Urothelium cell line (cell line): ENCODE measurements at regions not wholly inside any gene's neighbourhood (a gene's known extent, or its start where the extent isn't known, plus 50 kb on each side); places are given as distances from the start of the nearest gene placed in this dataset.

Experiments
- DNase-seq: peaks from one replicate; pipeline ENCODE4 v3.0.0; 2011; ENCODE audit warnings: low spot score, mixed read lengths
- FAIRE-seq: peaks from 2 replicates; lab custom pipeline; 2011; peaks lifted over from hg19 to GRCh38; lab: Jason Lieb, UNC

DNA sequence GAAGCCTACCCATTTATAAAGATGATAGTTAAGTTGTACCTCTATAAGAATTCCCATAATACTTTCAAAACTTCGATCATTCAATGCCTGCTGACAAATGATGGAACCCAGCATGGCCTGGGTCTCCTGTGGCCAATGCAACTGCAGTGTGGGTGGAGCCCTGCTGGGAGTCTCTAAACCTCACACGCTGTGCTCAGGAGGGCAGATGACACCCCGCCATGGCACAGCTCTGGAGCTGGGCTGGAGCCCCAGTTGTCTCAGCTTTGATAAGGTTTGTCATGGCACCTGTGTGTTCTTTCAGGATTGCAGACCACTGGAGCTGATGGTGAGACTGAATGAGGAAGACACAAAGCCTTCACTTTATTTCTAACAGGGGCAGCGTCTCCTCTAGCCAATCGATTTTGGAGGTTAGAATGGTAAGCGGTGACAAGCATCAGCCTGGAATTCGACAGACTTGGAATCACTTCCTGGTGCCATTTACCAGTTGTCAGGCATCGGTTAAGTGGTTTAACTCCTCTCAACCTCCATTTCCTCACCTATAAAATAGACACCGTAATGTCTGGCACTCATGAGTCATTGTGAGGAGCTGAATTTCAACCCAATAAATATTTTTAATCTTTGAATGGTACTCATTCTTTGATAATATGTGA is 383.6 kb upstream of the SALL3 start:
- FAIRE-seq: no peak
- peak; percentile 26 for DNase-seq

DNA sequence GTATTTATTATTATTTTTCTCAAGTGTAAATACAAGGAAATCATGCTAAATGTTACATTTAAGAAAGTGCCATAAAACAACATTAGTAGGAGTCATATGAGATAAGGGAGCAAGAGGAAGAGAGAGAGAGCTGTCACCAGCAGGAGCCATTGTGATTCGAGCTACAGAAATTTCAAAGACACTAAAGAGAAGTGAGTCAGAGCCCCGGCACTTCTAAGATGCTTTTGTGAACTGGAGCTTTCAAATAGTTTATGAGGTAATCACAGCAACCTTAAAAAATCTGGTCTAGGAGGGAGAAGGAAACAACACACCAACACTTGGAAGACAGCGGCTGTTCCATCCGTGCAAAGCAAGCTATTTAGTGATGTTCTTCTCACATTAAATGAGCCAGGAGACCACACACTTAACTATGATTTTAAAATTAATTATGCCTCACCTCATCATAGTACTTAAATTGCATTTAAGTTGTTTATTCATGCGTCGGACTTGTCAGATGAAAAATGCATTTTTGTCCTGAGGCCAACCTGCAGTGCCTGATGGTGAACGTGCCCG is 382.7 kb upstream of the SALL3 start:
- FAIRE-seq: no peak
- peak; percentile 77 for DNase-seq

DNA sequence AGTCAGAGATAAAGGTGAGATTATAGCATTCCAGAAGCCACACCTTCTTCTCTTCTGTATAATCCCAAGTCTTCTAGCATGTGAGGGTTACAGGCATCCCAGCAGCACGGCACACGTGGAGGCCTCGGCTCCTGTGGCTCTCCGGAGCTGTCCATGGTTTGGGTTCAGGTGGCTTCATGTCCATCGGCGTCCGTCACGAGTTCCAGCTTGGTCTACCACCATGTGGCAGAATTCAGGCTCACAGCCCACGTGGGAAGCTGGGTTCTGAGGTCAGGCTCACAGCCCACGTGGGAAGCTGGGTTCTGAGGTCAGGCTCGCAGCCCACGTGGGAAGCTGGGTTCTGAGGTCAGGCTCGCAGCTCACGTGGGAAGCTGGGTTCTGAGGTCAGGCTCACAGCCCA is 378.3 kb upstream of the SALL3 start:
- no peak for FAIRE-seq

DNA sequence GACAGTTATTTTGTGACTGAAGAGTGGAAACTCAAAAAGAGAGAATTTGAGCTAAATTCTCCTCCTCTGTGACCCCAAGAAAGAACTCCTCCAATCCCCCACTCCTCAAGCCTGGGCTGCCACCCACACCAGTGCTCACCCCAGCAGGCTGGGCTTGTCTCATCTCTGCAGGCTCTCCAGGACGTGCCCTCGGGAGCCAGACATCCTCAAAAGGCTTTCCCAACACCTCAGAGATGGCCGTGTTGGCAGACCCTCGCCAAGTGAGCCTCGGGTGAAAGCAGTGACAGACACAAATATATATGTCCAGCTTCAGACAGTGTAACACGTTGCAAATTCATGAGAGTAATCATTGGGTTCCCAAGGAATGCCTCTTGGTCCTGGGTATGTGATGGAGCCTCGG is 377.7 kb upstream of the SALL3 start:
- DNase-seq: no peak
- no peak for FAIRE-seq

More for the DNA sequence above, 378.3 kb upstream of the SALL3 start:
- DNase-seq: no peak

DNA sequence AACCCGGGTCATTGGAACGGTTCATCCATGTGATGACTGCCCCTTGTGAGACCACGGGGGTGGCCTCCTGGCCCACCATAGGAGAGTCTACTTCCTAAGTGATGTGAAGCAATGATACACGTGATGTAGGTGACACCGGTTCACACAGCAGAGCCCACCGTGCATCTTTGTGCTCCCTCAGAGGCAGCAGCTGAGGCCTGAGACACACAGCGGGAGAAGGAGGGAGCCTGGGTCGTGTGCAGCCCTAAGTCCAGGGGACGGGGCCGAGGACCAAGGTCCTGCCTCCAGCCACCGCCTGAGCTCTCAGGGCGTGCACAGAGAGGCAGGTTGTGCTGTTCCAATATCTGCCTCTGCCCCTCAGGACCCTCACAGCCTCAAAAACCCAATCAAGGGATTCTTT is 377.2 kb upstream of the SALL3 start:
- DNase-seq (no peak), FAIRE-seq (no peak)

DNA sequence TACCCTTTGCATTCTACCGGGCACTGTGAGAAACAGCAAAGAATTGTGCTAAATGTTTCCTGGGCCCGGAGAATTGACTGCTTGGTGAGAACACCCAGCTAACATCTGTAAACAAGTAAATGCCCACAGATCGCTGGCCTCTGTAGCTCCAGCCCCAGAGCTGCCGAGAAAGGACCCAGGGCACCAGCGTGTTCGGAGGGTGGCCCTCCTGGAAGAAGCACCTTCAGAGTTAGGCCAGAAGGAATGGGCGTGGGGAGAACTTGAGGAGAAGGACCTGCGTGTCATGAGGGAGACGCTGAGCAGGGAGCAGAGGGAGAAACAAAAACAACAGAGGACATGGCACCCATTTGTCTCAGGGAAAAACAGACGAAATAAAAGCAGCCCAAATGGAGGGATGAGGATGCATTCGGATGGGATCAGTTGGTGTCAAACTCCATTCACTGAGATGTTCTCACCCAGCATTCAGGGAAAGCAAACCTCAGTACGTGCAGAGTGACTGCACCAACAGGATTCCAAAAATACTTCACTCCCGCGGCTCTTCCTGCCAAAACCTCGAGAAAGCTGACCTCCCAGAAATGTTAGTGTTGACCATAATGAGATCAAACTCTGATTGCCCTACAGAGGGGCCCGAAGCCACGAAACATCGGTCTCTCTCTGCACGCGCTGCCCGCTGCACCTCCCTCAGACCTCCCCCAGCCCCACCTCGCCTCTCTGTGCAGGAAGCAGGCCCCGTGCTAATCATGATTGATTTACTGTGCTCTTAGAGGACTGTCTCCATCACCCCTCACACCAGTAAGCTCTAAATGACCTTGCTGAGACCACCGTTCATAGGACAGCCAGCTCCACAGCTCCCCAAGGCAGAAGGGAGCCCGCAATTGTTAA is 376.3 kb upstream of the SALL3 start:
- no peak for DNase-seq

DNA sequence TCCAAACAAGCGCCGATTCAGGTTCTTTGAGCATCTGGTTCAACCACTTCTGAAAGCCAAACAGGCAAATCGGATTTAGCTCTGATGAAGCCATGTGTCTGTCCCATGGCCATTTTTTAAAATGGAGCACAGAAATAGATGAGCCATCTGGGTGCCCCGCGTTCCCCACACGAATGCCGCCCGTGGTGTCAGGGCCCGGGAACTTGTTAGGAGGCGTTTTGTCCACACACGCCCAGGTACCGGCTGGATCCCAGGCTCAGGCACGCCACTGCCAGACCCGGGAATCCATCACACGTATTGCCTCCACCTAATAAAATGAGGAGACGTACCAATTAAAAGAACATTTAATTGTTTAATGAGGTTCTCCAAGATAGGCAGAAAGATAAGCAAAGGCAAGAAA is 374.4 kb upstream of the SALL3 start:
- FAIRE-seq: no peak
- DNase-seq: no peak

More for the DNA sequence above, 376.3 kb upstream of the SALL3 start:
- no peak for FAIRE-seq

DNA sequence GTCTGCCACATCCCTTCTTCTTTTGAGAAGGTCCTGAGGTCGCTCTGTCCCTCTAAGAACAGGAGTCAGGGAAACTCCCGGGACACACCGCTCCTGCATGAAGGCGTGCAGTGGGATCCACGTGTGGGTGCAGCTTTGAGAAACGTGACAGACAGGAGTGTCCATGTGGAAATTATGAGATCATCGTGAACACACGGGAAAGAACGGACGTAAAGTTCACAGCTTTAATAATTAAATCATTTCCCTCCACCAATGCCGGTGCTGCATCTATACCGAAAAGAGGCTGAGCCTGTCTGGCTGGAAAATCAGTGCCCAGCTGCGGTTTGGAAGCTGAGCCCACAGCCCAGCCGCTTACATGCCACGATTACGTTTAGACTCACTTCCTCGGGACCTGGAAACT is 372.4 kb upstream of the SALL3 start:
- DNase-seq (peak; percentile 33), FAIRE-seq (no peak)

DNA sequence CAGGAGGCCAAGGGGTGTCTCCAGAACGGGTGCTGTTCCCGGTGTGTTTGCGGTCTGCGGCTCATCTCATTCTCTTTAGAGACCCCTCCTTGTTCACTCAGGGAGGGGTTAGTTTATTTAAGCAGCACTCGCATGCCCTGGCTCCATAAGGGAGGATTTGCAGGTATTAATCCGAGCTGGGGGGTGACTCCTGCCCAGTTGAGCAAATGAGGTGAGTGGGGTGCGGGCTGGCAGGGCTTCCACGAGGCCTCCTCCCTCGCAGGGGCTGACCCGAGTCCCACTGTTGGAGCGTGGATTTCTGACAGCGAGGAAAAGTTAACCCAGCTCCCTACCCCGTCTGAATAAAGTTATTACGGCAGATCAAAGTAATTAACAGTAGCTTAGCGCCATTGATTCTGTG is 371.8 kb upstream of the SALL3 start:
- FAIRE-seq (no peak), DNase-seq (no peak)

DNA sequence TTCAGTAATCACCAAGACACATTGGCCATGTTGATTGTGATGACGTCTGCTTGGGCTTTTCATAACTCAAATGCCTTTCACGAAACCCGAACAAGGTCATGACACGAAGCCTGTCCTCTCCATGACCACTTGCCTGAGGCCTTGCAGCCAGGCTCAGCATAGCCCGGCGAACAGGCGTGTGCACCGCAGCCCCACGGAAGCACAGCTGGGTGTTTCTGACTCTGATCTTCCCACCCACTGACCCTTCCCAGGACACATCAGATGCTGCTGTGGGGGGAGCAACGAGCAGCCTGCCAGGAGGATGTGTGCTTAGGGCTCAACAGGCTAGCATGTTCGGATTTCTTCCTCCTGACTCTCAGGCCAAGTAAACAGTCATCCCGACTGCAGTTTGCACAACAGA is 369.4 kb upstream of the SALL3 start:
- FAIRE-seq (no peak), DNase-seq (no peak)

DNA sequence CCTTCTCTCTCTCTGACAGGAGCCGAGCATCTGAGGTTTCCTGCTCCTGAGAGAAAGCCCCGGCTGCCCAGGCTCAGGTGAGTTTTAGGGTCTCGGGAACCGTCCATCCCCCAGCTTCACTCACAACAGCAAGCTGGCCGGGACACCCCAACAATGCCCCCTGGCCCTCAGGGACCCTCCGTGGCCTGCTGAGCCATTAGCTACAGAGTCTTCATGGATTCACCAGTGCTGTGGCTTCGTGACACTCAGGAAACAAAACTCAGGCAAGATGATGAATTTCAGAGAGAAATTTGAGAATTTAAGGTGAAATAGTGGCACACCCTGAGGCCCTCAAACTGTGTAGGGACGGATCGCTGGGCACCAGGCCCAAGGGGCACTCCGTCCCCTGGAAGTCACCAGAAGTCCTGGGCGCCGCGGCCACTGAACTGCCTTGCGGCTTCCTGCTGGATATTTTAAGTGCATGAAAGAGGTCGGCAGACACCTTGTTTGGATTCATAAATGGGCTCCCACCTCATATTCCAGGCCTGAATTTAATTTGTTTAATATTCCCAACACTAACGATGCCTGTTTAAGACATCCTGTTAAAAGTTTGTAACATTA is 368.3 kb upstream of the SALL3 start:
- DNase-seq: no peak
- no peak for FAIRE-seq

DNA sequence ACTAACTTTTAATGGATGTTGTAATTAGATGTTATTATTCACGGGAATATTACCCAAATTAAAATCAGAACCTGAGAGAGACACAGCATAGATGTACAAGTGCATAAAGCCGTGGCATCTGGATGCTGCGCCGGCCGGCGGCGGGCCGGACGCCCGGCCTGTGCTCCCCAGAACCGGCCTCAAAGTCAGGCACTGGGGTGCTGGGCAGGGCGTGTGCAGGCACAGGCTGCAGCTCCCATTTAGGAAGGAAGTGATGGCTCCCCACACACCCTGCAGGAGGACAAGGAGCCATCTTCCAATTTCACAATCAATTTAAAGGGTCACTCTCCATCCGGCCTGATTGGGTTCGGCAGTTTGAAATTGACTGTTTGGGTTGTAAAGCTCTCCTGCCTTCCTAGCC is 367.7 kb upstream of the SALL3 start:
- FAIRE-seq: no peak

DNA sequence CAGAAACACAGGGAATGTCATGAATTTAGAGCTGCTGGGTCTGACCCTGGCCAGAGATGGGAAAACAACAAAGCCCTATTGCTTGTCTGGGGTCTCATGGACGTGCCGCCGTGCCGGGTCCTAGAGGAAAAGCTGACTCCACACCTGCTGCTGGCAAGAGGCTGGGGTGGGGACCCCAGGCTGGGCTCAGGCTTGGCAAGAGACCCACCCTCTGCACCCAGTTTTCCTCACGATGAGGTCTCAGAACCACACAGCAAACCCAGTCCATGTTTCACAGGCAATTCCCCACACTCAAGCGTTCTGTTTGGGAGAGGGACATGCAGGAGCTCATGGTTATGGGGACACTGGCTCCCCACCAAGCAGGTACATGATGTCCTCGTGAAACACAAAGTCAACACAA is 367.3 kb upstream of the SALL3 start:
- FAIRE-seq (no peak), DNase-seq (no peak)

More for the DNA sequence above, 367.7 kb upstream of the SALL3 start:
- DNase-seq: no peak

DNA sequence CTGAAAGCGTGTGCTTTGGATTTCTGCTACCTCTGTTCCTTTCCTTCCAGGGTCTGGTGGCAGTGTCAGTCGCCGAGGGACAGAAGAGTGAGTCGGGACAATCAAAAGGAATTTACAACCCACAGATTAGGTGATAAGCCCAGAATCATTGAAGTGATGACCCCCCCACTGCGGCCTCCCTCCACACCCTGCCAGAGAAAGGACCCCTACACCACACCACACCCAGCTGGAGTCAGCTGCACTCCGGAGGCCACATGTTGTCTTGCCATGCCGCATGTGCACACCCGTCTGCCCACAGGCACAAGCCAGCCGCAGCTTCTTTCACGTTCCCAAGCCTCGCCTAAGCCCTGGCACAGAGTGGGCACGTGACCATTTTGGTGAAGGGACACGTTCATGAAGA is 366.8 kb upstream of the SALL3 start:
- DNase-seq (no peak), FAIRE-seq (no peak)

DNA sequence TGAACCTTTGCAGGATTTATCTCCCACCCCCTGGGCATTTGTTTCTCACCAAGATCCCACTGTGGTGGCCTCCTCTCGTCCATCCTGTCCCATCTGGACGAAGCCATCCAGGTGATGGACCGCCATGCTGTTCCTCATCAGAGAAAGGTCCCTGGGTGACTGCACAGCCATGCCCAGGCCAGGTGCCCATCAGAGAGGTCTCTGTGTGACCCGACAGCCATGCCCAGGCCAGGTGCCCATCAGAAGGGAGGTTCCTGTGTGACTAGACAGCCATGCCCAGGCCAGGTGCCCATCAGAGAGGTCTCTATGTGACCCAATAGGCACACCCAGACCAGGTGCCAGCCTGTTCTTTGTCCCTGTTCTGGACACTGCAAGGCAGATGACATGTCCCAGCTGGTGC is 360.9 kb upstream of the SALL3 start:
- no peak for FAIRE-seq
- DNase-seq: no peak

DNA sequence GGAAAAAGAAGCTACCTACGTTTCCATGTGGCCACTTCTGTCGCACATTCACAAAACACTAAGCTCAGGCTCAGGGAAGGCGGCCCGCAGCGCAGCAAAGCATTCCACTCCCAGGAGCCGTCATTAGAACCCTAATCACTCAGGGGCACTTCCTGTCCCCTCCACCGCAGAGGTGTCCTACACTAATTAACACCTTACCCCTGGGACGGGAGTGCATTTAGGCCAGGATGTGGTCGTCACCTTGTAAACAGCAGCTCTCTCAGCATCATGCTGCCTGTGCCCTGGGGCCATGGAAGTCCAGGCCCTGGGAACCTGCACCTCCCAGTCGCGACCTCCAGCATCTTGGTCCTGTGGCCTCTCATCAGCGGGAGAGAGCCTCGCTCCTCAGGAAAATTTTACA is 359.8 kb upstream of the SALL3 start:
- FAIRE-seq: no peak
- DNase-seq: no peak

DNA sequence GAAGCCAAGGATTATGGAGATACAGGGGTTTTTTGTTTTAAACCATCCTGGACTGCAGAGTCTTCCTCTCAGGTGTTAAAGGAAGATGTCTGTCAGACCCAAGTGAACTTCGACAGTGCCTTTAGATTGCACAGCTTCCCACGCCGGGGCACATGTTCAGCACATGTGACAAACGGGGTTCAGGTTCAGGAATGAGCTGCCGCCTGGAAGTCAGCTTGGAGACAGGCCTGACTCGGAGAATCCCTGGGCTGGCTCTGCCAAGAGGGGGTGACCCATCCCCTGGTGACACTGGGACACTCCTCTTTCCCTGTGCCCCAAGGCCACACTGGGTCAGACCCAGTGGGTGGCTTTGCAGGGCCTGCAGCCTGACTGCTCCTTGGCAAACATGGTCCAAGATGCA is 359.3 kb upstream of the SALL3 start:
- no peak for DNase-seq
- FAIRE-seq: no peak

DNA sequence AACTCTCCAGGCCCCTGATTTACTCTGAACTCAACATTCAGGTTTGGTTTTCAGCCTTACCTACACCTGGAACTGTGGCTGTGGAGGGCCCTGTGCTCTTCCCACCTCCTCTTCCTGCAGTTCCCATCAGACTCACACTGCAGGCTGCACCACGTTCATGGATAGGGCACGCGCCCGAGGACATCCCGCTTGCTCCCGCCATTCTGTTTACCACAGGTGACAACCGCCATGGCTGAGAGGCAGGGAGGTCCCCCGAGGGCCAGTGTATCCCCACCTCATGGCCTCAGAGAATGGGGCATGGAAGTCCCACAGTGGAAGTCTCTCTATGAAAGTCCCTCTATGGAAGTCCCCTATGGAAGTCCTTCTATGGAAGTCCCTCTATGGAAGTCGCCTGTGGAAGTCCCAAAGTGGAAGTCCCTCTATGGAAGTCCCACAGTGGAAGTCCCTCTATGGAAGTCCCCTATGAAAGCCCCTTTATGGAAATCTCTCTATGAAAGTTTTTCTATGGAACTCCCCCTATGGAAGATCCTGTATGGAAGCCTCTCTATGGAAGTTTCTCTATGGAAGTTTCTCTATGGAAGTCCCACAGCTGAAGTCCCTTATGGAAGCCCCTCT is 358.4 kb upstream of the SALL3 start:
- FAIRE-seq (no peak), DNase-seq (no peak)

DNA sequence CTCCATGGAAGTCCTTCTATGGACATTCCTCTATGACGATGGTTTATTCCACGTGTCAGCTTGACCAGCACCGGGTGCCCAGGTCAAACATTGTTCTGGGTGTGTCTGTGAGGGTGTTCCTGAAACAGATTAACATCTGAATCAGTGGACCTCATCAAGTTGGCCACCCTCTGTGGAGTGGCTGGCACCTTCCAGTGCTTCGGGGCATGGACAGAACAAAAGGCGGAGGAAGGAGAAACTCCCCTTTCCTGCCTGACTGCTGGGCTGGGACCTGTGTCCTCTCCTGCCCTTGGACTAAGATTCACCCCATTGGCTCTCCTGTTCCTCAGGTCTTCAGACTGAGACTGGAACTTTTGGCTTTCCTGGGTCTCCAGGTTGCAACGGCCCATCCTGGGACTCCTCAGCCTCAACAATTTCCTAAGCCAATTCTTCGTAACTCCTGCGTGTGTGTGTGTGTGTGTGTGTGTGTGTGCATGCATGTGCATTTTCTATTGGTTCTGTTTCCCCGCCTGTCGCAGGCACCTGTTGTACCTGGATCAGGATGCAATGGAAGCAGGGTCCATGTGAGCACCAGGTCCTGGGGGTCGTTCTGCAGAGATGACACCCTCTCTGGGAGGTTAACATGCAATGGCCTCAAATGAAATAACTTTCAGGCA is 357.2 kb upstream of the SALL3 start:
- no peak for FAIRE-seq
- DNase-seq: no peak

DNA sequence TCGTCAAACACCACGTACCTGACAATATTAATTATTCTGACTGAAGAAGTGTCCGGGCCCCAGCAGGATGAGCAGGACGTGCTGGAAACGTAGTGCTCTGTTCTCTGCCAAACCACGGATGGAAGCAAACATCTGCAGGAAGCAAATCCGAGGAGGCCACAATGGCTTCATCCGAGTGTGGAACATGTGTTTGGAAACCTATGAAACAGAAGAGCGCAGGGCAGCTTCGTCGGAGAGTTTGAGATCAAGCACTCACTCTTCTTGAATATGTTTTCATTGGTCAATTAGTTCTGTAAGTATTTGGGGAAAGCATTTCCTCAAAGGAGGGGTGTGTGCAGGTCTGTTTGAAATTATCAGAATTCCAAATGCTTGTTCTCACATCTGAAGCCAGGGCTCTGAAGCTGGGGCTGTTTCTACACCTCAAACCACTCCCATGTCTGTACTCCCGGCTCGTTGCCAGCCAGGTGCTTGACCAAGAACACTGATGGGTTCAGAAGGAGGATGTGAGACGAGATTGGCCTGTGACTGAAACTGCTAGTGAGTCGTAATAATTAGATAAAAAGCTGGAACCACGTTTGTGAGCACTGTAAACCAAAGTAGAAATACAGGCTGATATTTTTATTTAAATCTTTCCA is 356.6 kb upstream of the SALL3 start:
- FAIRE-seq: no peak
- DNase-seq: no peak
